ENCODE measurements at regions not wholly inside any gene's neighbourhood (a gene's known extent, or its start where the extent isn't known, plus 50 kb on each side); places are given as distances from the start of the nearest gene placed in this dataset.
"Not testable (repeated sequence)": the region's sequence is repeated elsewhere in the genome, so short reads cannot be mapped to it uniquely, and the experiment has no call there.

GRCh38 chr1:29762635-29763034 is 526.3 kb downstream of the PTPRU start:
- DNase-seq: no peak
- Histone ChIP-seq H3K27me3 (no peaks in the 10 kb centered on the region), H3K4me1 (no peaks in the 10 kb centered on the region), H3K9me3 (replicated peaks) (no peaks in the 10 kb centered on the region), H3K4me3 (no peak overlapping the region), H3K27ac (no peak overlapping the region), H3K36me3 (no peaks in the 10 kb centered on the region)

GRCh38 chr1:29761159-29761928 is 525.0 kb downstream of the PTPRU start:
- Histone ChIP-seq H3K36me3 (no peaks in the 10 kb centered on the region), H3K4me1 (no peaks in the 10 kb centered on the region), H3K27me3 (no peaks in the 10 kb centered on the region), H3K9me3 (replicated peaks) (no peaks in the 10 kb centered on the region), H3K4me3 (no peak overlapping the region), H3K27ac (no peak overlapping the region)
- DNase-seq: no peak

DNA sequence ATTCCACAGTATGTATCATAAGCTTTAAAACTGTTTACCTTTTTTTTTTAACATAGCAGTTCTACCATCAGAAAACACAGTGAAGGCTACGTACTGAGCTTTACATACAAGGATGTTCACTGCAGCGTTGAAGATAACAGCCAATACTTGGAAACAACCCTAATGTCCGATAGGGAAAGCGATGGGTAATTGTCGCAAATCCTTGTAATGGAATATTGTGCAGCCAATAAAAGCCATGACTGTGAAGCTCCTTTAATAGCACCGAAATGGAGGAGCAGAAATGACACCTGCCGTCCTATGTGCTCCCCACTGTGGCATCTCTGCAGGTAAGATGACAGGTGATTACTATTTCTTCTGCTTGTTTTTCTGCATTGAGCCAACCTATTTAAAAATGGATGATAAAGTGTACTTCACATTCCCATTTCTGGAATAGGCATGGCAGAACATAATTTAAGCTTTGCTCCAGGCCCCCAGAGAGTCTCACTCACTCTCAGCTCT is 523.8 kb downstream of the PTPRU start:
- H3K9me3 ChIP-seq (replicated peaks): no peaks in the 10 kb centered on the region
- no peak overlapping the region for H3K27ac ChIP-seq
- no peak for DNase-seq
- H3K4me1 ChIP-seq: no peaks in the 10 kb centered on the region
- H3K4me3 ChIP-seq: no peak overlapping the region
- no peaks in the 10 kb centered on the region for H3K36me3 ChIP-seq
- H3K27me3 ChIP-seq: no peaks in the 10 kb centered on the region

DNA sequence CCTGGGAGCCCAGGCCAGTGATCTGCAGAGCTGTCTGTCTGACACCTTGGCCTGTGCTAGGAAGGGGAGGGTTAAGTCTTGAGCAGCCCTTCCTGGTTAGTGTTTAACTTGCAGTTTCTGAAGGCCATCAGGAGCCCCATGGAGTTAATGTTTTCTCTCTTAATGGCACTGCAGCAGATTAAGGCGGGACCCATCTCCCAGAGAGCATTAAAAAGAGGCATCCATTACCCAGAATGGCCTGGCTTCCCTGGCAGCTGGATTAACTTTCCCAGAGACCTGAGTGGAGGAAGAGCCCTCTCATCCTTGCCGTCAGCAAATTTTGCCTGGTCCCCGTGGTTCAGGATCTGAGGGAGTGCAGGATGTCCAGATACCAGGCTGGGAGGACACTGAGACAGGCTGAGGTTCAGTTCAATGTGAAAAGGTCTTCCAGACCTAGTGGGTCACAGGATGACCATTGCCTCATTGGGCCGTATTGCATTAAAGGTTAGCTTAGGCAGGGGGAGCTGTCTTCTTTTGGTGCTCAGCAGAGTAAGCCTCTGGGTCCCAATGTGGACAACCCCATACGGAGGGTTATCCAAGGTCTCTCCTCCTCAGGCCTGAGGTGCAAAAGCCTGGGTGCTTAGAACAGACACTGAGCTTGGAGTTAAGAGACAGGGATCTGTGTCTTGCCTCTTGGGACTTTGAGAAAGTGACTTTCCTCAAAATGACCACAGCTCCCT is 522.6 kb downstream of the PTPRU start:
- Histone ChIP-seq H3K4me3 (no peak overlapping the region), H3K4me1 (no peaks in the 10 kb centered on the region), H3K27me3 (no peaks in the 10 kb centered on the region), H3K9me3 (replicated peaks) (no peaks in the 10 kb centered on the region), H3K27ac (no peak overlapping the region), H3K36me3 (no peaks in the 10 kb centered on the region)
- no peak for DNase-seq

DNA sequence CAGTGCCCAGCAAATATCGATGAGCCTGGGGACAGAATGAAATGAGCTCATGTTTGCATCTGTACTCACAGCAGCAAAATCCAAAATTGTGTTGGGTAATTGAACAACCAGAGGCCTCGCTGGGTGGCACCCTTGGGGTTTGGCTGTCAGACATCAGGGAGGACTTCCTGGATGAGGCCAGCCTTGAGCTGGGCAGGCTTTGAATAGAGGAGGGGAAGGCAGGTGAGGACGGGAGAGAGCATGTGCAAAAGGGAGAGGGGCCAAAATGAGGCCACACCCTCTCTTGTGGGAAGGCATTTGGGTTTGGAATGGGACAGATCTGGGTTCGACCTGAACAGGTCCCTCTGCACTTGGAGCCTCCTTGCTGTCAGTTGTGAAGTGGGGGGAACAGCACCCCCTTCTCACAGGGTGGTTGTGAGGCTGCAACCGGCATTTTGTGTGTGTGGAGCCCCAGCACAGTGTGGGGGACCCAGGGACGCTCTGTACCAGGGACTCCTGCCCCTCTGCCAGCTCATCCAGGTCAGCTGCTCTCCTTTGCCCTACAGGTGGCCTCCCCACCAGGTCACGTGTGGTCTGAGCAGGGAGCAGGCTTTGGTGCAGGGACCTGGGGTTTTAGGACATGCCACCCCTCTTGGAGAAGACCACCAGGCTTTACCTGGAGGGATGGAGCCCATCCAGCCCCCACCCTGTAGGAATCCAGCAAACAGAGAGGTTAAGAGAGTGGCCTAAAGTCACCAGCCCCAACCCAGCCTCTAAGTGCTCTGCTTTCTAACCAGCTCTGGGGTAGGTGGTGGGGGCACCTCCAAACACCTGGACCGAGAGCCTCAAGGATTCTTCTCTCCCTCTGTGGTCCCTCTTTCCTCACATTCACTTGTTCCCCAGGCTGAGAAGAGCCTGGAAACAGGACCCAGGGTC is 521.8 kb downstream of the PTPRU start:
- no peaks in the 10 kb centered on the region for H3K9me3 ChIP-seq (replicated peaks)
- no peaks in the 10 kb centered on the region for H3K36me3 ChIP-seq
- no peak overlapping the region for H3K4me3 ChIP-seq
- H3K27me3 ChIP-seq: no peaks in the 10 kb centered on the region
- DNase-seq: no peak
- no peak overlapping the region for H3K27ac ChIP-seq
- no peaks in the 10 kb centered on the region for H3K4me1 ChIP-seq

DNA sequence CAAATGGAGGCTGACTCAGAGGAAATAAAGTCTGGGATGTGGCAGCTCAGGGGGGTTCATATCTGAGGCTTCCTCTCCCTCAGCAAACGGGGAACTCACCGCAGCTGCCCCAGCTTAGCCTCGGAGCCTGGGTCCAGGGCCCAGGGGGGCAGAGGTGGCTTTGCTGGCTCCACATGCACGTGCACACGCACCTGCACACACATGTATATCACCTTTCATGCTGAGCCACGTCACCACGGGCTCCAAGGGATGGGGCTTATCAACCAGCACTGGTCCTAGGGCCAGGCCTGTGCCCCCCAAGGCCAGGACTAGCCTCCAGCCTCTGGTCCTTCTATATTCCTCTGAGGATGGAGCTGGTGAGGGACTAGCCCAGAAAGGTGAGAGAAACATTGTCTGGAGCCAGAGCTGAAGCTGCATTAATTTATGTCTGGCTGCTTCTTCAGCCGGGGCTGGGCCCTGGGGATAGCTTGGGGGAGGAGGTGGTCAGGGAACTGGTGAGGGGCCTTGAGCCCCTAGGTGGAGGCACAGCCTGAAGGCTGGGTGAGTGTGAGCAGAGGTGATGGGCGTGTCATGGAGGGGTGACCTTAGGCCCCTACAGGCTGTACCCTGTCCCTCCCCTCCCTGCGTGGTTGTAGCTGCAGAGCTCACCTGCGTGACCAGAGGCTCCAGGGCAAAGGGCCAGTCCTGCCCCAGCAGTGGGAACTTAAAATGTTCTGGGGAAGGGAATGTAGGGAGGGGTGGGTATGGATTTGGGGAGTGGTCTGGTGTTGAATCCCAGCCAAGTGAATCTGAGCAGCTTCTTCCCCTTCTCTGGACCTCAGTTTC is 520.8 kb downstream of the PTPRU start:
- Histone ChIP-seq H3K4me3 (no peak overlapping the region), H3K4me1 (no peaks in the 10 kb centered on the region), H3K27ac (no peak overlapping the region), H3K27me3 (no peaks in the 10 kb centered on the region), H3K9me3 (replicated peaks) (no peaks in the 10 kb centered on the region), H3K36me3 (no peaks in the 10 kb centered on the region)
- DNase-seq: no peak

DNA sequence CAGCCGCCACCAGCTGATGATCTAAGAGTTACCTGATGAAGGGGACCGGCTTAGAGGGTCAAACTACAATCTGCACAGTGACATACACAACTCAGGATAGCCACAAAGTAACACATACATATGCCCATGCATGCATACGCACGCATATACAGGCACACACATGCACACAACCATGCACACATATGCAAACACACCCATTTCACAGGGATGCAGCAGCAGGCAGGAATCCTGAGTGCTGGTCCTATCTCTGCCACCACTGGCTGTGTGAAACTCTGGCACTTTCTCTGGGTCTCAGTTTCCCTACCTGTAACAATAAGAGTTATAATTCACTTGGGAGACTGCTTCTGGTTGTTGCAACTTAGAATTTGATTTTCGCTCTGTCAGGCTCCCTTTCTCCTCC is 520.2 kb downstream of the PTPRU start:
- no peak overlapping the region for H3K27ac ChIP-seq

DNA sequence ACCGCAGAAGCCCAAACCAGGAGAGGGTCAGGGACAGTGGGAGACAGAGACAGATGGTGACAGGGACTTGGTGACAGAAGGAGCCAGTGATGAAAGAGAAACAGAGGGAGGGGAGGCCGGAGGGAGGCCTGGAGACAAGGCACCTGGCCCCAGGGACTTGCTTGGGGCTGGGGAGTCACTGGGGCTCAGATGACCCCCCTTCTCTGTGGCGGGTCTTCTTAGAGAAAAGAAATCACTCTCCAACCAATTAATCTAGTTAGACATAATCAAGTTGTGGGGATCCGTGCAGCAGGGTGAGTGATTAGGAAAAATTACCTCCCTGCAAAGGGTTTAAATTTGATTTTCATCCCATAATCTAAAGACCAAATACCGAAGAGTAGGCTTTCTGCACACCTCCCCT is 519.8 kb downstream of the PTPRU start:
- H3K27me3 ChIP-seq: no peaks in the 10 kb centered on the region
- no peak overlapping the region for H3K4me3 ChIP-seq
- no peaks in the 10 kb centered on the region for H3K9me3 ChIP-seq (replicated peaks)
- H3K27ac ChIP-seq: no peak overlapping the region
- no peak for DNase-seq
- H3K4me1 ChIP-seq: no peaks in the 10 kb centered on the region
- no peaks in the 10 kb centered on the region for H3K36me3 ChIP-seq

More for the DNA sequence above, 520.2 kb downstream of the PTPRU start:
- no peak for DNase-seq
- no peaks in the 10 kb centered on the region for H3K27me3 ChIP-seq
- no peaks in the 10 kb centered on the region for H3K9me3 ChIP-seq (replicated peaks)
- no peaks in the 10 kb centered on the region for H3K36me3 ChIP-seq
- H3K4me3 ChIP-seq: no peak overlapping the region
- no peaks in the 10 kb centered on the region for H3K4me1 ChIP-seq

DNA sequence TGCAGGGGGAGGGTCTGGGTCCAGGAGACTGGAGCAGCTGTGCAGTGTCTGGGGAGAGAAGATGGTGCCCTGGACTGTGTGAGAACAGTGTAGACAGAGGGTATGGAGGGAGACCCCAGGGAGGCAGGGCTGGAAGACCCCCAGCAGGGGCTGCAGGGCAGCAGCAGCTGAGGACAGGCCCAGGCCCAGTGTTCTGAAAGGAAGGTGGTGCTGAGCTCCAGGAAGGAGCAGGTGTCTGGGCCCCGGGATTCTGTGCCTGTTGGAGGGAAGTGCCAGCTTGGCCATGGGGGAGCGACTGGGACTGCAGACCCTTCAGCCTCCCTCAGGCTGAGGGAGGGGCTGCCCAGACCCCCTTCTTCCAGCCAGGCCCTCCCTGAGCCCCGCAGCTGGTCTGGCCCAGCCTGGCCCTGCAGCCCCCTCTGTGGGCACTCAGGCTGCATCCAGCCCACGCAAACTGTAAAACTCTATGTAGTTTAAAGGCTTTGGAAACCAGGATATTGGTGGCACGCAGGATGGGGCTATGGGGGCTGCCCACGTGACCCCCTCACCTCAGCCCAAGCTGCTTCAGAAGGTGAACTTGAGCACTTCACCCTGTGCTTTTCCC is 519.2 kb downstream of the PTPRU start:
- H3K27me3 ChIP-seq; H3K4me1 ChIP-seq; DNase-seq; H3K27ac ChIP-seq; H3K36me3 ChIP-seq; H3K9me3 ChIP-seq (replicated peaks); H3K4me3 ChIP-seq: not testable (repeated sequence)

DNA sequence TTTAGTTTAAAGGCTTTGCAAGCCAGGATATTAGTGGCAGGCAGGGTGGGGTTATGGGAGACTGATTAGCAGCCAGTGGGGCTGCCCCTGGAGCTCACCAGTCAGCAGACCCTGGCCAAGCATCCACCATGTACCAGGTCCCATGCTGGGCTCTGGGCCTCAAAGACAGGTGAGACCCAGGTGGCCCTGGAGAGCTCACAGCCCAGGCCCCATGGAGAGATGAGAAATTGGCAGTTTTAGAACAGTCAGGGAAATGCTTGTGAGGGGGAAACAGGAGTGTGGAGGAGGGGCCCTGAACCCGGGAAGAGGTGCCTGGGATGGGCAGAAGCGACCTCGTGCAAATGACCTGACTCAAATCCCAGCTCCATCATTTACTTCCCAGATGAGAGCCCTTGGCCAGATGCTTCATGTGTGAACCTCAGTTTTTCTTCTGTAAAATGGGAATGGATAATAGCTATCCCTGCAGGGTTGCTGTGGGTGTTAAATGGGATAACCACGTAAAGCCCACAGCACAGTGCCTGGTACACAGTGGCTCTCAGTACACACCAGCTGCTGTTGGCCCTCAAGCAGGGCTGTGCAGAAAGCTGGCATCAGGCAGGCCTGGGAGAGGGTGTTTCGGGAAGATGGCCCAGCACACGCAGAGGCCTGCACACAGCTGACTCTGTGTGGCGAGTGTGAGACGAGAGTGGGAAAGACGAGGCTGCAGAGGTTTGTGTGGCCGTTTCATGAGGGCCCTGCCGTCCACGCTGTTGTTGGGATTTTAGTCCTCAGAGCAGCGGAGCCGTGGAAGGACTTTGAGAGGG is 518.5 kb downstream of the PTPRU start:
- Histone ChIP-seq H3K4me3 (no peak overlapping the region), H3K9me3 (replicated peaks) (no peaks in the 10 kb centered on the region), H3K36me3 (no peaks in the 10 kb centered on the region), H3K27ac (no peak overlapping the region), H3K27me3 (no peaks in the 10 kb centered on the region), H3K4me1 (no peaks in the 10 kb centered on the region)
- no peak for DNase-seq

GRCh38 chr1:29753771-29754572 is 517.6 kb downstream of the PTPRU start:
- H3K4me3 ChIP-seq: no peak overlapping the region
- DNase-seq: no peak
- H3K4me1 ChIP-seq: no peaks in the 10 kb centered on the region
- H3K36me3 ChIP-seq: no peaks in the 10 kb centered on the region
- no peaks in the 10 kb centered on the region for H3K27me3 ChIP-seq
- H3K9me3 ChIP-seq (replicated peaks): no peaks in the 10 kb centered on the region
- no peak overlapping the region for H3K27ac ChIP-seq

DNA sequence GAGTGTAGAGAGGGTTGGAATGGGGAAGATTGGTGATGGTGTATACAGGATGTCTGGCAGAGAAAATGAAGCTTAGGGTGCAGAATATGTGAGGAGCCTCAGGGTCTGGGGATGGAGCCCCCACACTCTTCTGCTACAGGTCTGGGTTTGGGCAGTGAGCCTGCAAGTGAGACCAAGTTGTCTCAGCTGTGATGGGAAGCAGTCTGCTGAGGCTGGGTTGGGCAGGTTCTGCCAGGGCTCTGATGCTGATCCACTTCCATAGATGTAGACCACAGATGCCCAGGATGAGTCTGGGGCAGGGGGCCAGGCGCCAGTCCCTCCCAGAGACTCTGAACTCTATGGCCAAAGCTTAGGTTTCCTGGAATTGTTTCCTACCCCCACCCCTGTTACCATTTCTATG is 516.9 kb downstream of the PTPRU start:
- Histone ChIP-seq H3K9me3 (replicated peaks) (no peaks in the 10 kb centered on the region), H3K36me3 (no peaks in the 10 kb centered on the region), H3K27ac (no peak overlapping the region), H3K4me3 (no peak overlapping the region), H3K4me1 (no peaks in the 10 kb centered on the region), H3K27me3 (no peaks in the 10 kb centered on the region)
- no peak for DNase-seq
